Spinal cord (tissue), 9 donors: ENCODE measurements at regions not wholly inside any gene's neighbourhood (a gene's known extent, or its start where the extent isn't known, plus 50 kb on each side); places are given as distances from the start of the nearest gene placed in this dataset.
A peak's percentile ranks its signal among the peaks of the same experiment; 100 is the strongest.

Source experiments
- DNase-seq, 6 donors: peaks; one replicate each; pipeline versions ENCODE4 v3.0.0 to v3.0.0-alpha.2; 2013 to 2015; ENCODE audit warnings: low spot score in 6 of 6, low read depth in 4 of 6
- H3K27ac ChIP-seq: one replicate; pipeline ENCODE4 v1.5.1; 2013; ENCODE audit warnings: low read depth, low read length, control low read depth
- H3K27me3 ChIP-seq: one replicate; pipeline ENCODE4 v1.6.1; 2013; ENCODE audit warnings: low read length; ENCODE audit not compliant: control insufficient read depth, insufficient read depth
- H3K36me3 ChIP-seq: one replicate; pipeline ENCODE4 v1.6.1; 2013; ENCODE audit warnings: low read length; ENCODE audit not compliant: control insufficient read depth, insufficient read depth
- H3K4me1 ChIP-seq: one replicate; pipeline ENCODE4 v1.6.1; 2013; ENCODE audit warnings: low read length; ENCODE audit not compliant: control insufficient read depth, insufficient read depth
- H3K4me3 ChIP-seq: one replicate; pipeline ENCODE4 v1.5.1; 2013; ENCODE audit warnings: low read depth, low read length, control low read depth
- H3K9me3 ChIP-seq: one replicate; pipeline ENCODE4 v1.6.1; 2013; ENCODE audit warnings: low read length; ENCODE audit not compliant: control insufficient read depth, insufficient read depth
- WGBS: methylation state at CpG from one replicate; pipeline ENCODE4 v1.1.5; 2013; ENCODE audit warnings: missing lambda C conversion rate; ENCODE audit not compliant: insufficient coverage; 5-methylcytosine and 5-hydroxymethylcytosine counted together
- donor health status: healthy.

GRCh38 chr9:135223831-135224230 is 136.4 kb downstream of the OLFM1 start:
- Histone ChIP-seq H3K27ac (no peak overlapping the region), H3K4me3 (no peak overlapping the region), H3K9me3 (no peaks in the 10 kb centered on the region), H3K36me3 (no peaks in the 10 kb centered on the region), H3K27me3 (no peaks in the 10 kb centered on the region), H3K4me1 (peaks cover 51% of the 10 kb centered on the region)
- no peak for DNase-seq
- 65% methylated on average over 11 of the region's 11 CpGs for WGBS

DNA sequence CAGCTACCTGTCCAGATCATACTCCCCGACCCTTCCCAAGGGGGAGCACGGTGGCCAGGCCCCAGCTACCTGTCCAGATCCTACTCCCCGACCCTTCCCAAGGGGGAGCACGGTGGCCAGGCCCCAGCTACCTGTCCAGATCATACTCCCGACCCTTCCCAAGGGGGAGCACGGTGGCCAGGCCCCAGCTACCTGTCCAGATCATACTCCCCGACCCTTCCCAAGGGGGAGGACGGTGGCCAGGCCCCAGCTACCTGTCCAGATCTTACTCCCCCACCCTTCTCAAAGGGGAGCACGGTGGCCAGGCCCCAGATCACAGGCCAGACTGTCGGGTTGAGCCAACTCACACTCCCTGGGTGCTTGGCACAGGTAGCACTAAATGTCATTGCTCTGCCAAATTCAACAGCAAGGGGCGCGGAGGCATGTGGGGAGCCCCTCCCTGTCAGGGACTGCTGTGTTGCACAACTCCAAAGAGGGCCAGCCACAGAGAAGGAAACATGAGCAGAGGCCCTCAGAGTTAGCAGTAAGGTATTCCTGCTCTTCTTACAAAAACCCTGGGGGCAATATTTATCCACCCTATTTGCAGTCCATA is 136.9 kb downstream of the OLFM1 start:
- WGBS, result 87% methylated on average over 11 of the region's 12 CpGs
- Histone ChIP-seq H3K27me3 (no peaks in the 10 kb centered on the region), H3K36me3 (no peaks in the 10 kb centered on the region), H3K9me3 (no peaks in the 10 kb centered on the region), H3K4me3 (no peak overlapping the region), H3K27ac (no peak overlapping the region), H3K4me1 (peaks cover 49% of the 10 kb centered on the region)
- DNase-seq, result no peak

- peak in 2 of 6 donors; percentile 75 to 95 for DNase-seq
- H3K4me3 ChIP-seq, result no peak overlapping the region
- WGBS, result 19% methylated on average over 20 of the region's 23 CpGs
- no peaks in the 10 kb centered on the region for H3K27me3 ChIP-seq
- no peak overlapping the region for H3K27ac ChIP-seq
- H3K4me1 ChIP-seq, result peaks cover 50% of the 10 kb centered on the region
- H3K36me3 ChIP-seq, result no peaks in the 10 kb centered on the region
- H3K9me3 ChIP-seq, result no peaks in the 10 kb centered on the region
Observed at GRCh38 chr9:135224921-135225541, 137.6 kb downstream of the OLFM1 start.

DNA sequence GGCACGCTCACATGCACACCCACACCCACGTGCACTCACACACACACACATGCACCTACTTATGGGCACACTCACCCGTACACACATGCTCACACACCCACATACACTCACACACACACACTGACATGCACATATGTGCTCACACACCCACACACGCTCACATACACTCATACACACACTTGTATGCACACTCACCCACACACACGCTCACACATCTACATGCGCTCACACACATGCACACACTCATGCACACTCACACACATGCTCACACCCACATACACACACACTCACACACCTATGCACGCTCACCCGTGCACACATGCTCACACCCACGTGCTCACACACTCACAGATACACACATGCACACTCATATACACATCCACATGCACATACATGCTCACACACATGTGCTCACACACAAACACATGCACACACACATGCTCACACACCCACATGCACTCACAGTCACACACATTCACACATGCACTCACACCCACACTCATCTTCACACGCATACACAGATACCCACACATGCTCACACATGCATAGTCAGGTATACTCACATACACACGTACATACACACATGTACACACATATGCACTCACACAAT is 138.3 kb downstream of the OLFM1 start:
- Histone ChIP-seq H3K27me3 (no peaks in the 10 kb centered on the region), H3K4me1 (peaks cover 48% of the 10 kb centered on the region), H3K4me3 (no peak overlapping the region), H3K27ac (no peak overlapping the region), H3K9me3 (no peaks in the 10 kb centered on the region), H3K36me3 (no peaks in the 10 kb centered on the region)
- 90% methylated on average over 11 of the region's 11 CpGs for WGBS
- no peak for DNase-seq

GRCh38 chr9:135226369-135227050 is 139.0 kb downstream of the OLFM1 start:
- no peaks in the 10 kb centered on the region for H3K36me3 ChIP-seq
- H3K9me3 ChIP-seq, result no peaks in the 10 kb centered on the region
- no peak overlapping the region for H3K27ac ChIP-seq
- no peak for DNase-seq
- WGBS, result 100% methylated on average over 4 of the region's 5 CpGs
- H3K27me3 ChIP-seq, result no peaks in the 10 kb centered on the region
- peaks cover 41% of the 10 kb centered on the region for H3K4me1 ChIP-seq
- no peak overlapping the region for H3K4me3 ChIP-seq

- DNase-seq, result no peak
- Histone ChIP-seq H3K4me1 (peaks cover 30% of the 10 kb centered on the region), H3K4me3 (no peak overlapping the region), H3K36me3 (no peaks in the 10 kb centered on the region), H3K27ac (no peak overlapping the region), H3K9me3 (no peaks in the 10 kb centered on the region), H3K27me3 (no peaks in the 10 kb centered on the region)
- WGBS, result 91% methylated on average over 15 of the region's 17 CpGs
Observed at GRCh38 chr9:135227641-135228251, 140.3 kb downstream of the OLFM1 start.

GRCh38 chr9:135228345-135228982 is 141.0 kb downstream of the OLFM1 start:
- Histone ChIP-seq H3K27ac (no peak overlapping the region), H3K9me3 (no peaks in the 10 kb centered on the region), H3K27me3 (no peaks in the 10 kb centered on the region), H3K36me3 (no peaks in the 10 kb centered on the region), H3K4me3 (no peak overlapping the region), H3K4me1 (peaks cover 23% of the 10 kb centered on the region)
- WGBS, result 81% methylated on average over 14 of the region's 18 CpGs
- no peak for DNase-seq

GRCh38 chr9:135228983-135229625 is 141.6 kb downstream of the OLFM1 start:
- WGBS, result 81% methylated on average over 14 of the region's 14 CpGs
- no peaks in the 10 kb centered on the region for H3K36me3 ChIP-seq
- H3K27ac ChIP-seq, result no peak overlapping the region
- H3K9me3 ChIP-seq, result peaks cover under 1% of the 10 kb centered on the region
- H3K4me1 ChIP-seq, result peaks cover 17% of the 10 kb centered on the region
- no peaks in the 10 kb centered on the region for H3K27me3 ChIP-seq
- no peak overlapping the region for H3K4me3 ChIP-seq
- no peak for DNase-seq
